ENCODE measurements at regions not wholly inside any gene's neighbourhood (a gene's known extent, or its start where the extent isn't known, plus 50 kb on each side); places are given as distances from the start of the nearest gene placed in this dataset.
A peak's percentile ranks its signal among the peaks of the same experiment; 100 is the strongest.

DNA sequence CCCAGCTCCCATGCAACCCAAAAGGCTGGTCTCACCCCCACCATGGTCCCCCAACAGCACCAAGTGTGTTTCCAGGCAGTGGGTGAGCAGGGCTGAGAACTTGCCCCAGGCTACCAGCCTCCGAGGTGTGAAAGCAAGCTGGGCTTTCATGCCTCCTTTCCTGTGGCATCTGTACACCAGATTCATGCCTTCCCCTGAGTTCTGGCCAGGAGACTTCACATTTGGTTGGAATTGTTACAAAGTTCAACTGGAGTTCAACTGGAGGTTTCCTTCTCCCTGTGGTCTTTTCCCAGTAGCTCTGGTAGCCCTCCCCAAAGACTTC is 77.6 kb upstream of the RAB40AL start:
- Histone ChIP-seq H3K27ac (no peak overlapping the region), H3K4me1 (no peaks in the 10 kb centered on the region), H3K9me3 (no peaks in the 10 kb centered on the region), H3K27me3 (ENCODE audit: insufficient read depth in 3 of 3, low read length in 2 of 3) (no peaks in the 10 kb centered on the region), H3K36me3 (ENCODE audit: insufficient read depth in 1 of 2, low read depth in 1 of 2) (no peaks in the 10 kb centered on the region), H3K4me3 (no peak overlapping the region)
- TF ChIP-seq, protein P1, sequence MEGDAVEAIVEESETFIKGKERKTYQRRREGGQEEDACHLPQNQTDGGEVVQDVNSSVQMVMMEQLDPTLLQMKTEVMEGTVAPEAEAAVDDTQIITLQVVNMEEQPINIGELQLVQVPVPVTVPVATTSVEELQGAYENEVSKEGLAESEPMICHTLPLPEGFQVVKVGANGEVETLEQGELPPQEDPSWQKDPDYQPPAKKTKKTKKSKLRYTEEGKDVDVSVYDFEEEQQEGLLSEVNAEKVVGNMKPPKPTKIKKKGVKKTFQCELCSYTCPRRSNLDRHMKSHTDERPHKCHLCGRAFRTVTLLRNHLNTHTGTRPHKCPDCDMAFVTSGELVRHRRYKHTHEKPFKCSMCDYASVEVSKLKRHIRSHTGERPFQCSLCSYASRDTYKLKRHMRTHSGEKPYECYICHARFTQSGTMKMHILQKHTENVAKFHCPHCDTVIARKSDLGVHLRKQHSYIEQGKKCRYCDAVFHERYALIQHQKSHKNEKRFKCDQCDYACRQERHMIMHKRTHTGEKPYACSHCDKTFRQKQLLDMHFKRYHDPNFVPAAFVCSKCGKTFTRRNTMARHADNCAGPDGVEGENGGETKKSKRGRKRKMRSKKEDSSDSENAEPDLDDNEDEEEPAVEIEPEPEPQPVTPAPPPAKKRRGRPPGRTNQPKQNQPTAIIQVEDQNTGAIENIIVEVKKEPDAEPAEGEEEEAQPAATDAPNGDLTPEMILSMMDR (IDR thresholded peaks at IDR 0.05), result no peak
- no peak for ATAC-seq
- DNase-seq, result no peak
- 50 to 95% methylated on average over 1 of the region's 1 CpG; no CpG with 5 or more reads in 1 of the 3 donors for WGBS, 3 donors
- intact Hi-C loops (cut with DNase I), result no loop called here

DNA sequence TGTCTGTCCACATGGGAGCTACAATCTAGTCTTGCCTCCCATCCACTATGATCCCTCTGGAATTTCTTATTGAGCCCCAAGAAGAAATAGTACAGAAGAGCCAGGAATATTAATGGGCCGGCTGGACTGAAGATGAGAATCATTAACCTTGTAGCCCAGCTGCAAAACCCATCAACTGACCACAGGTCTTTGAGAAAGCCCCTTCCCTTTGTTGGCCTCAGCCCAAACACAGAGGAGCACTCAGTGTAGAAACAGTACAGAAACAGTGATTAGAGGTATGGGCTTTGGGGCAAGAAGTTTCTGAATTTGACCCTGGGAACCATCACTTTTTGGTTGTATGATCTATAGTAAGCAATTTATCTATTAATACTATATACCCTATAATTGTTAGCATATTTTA is 76.8 kb upstream of the RAB40AL start:
- intact Hi-C loops (cut with DNase I), result no loop called here
- Histone ChIP-seq H3K9me3 (no peaks in the 10 kb centered on the region), H3K4me3 (no peak overlapping the region), H3K27ac (no peak overlapping the region), H3K4me1 (no peaks in the 10 kb centered on the region), H3K36me3 (ENCODE audit: insufficient read depth in 1 of 2, low read depth in 1 of 2) (peaks cover 0 to 3% of the 10 kb centered on the region in 2 donors), H3K27me3 (ENCODE audit: insufficient read depth in 3 of 3, low read length in 2 of 3) (no peaks in the 10 kb centered on the region)
- WGBS, 3 donors, result 65 to 80% (median 79%) methylated on average over 1 of the region's 1 CpG
- TF ChIP-seq, protein P1 (IDR thresholded peaks at IDR 0.05), result no peak
- ATAC-seq, result no peak
- DNase-seq, result no peak

DNA sequence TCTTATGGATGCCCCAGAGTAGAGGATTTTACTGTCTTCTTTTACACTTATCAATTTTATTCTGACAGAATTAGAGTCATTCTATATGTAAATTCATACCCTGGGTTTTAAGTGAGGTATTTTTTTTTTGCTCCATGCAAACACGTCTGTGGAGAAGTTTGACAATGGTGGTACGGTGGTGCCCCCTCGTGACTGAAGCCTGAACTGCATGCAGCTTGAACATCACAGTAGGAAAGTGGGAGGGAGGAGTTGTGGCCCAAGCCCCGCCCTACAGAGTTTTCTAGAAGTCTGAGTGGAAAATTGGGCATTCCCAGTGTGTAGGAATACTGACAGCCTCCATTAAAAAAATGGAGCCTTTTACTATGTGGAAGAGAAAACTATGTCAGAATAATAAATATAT is 73.3 kb upstream of the RAB40AL start:
- H3K27me3 ChIP-seq (ENCODE audit: insufficient read depth in 3 of 3, low read length in 2 of 3), result no peaks in the 10 kb centered on the region
- H3K4me1 ChIP-seq, result no peaks in the 10 kb centered on the region
- H3K9me3 ChIP-seq, result no peaks in the 10 kb centered on the region
- H3K27ac ChIP-seq, result no peak overlapping the region
- DNase-seq (peak; percentile 79 to 86), ATAC-seq (peak; percentile 67 to 87 (median 82))
- no peak overlapping the region for H3K4me3 ChIP-seq
- TF ChIP-seq, protein P1 (IDR thresholded peaks at IDR 0.05), result peak; percentile 87
- WGBS, 3 donors, result 4 to 8% (median 6%) methylated on average over 4 of the region's 4 CpGs
- intact Hi-C loops (cut with DNase I), result no loop called here
- H3K36me3 ChIP-seq (ENCODE audit: insufficient read depth in 1 of 2, low read depth in 1 of 2), result peaks cover 0 to 14% of the 10 kb centered on the region in 2 donors

DNA sequence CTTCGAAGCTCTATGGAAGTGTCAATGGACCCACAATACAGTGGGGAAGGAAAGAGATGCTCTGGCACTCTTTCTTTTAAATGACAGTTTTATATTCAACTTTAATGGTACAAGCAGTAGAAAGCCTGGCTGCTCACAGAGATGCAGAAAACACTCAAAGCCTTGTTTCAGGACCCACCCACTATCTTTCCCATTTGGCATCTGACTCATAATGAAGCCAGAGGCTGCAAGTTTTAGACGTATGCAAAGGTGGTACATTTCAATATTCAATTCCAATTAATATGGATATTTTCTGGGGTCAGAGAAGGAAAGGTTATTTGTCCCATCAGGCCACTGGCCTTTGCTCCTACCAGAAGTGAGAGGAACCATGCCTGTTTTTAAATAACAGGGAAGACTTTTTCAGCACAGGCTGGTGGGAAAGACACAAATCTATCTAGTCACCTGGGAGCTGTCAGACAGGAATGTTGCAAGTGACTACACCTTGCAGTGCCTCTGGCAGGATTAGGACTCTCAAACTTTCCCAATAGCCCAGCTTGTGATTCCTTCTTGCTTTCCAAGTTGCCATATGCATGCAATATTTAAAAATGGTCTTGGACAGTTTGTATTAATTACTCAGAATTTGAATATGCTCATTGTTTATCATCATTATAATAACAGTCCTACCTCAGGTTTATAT is 70.0 kb upstream of the RAB40AL start:
- TF ChIP-seq, protein P1 (IDR thresholded peaks at IDR 0.05), result no peak
- DNase-seq (no peak), ATAC-seq (no peak)
- H3K4me1 ChIP-seq, result no peaks in the 10 kb centered on the region
- WGBS, 3 donors, result 61 to 95% (median 88%) methylated on average over 2 of the region's 2 CpGs
- intact Hi-C loops (cut with DNase I), result no loop called here
- no peaks in the 10 kb centered on the region for H3K27me3 ChIP-seq (ENCODE audit: insufficient read depth in 3 of 3, low read length in 2 of 3)
- no peak overlapping the region for H3K27ac ChIP-seq
- H3K4me3 ChIP-seq, result no peak overlapping the region
- H3K9me3 ChIP-seq, result no peaks in the 10 kb centered on the region
- H3K36me3 ChIP-seq (ENCODE audit: insufficient read depth in 1 of 2, low read depth in 1 of 2), result peaks cover 0 to 14% of the 10 kb centered on the region in 2 donors

DNA sequence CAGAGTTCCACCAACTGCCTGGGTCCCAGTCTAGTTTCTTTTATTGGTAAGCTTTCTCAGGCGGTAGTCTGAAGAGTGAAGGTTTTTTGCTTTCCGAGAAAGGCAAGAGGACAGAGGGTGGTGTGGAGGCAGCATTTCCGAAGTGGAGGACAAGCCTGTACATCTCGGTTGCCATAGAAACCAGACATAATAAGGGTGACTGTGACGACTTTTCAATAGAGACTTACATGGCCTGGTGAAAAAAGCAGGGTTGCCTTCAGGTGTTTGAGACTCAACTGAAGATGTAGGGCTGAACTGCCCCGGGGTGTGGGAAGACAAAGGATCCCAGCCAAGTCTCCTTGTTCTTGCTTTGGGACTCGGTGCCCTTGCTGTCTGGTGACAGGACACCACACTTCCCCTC is 53.6 kb upstream of the RAB40AL start:
- no peaks in the 10 kb centered on the region for H3K36me3 ChIP-seq (ENCODE audit: insufficient read depth in 1 of 2, low read depth in 1 of 2)
- no peak overlapping the region for H3K4me3 ChIP-seq
- no peak overlapping the region for H3K27ac ChIP-seq
- intact Hi-C loops (cut with DNase I), result no loop called here
- DNase-seq, result no peak
- 75 to 92% (median 85%) methylated on average over 7 of the region's 7 CpGs for WGBS, 3 donors
- no peak for ATAC-seq
- no peaks in the 10 kb centered on the region for H3K9me3 ChIP-seq
- TF ChIP-seq, protein P1 (IDR thresholded peaks at IDR 0.05), result no peak
- no peaks in the 10 kb centered on the region for H3K27me3 ChIP-seq (ENCODE audit: insufficient read depth in 3 of 3, low read length in 2 of 3)
- no peaks in the 10 kb centered on the region for H3K4me1 ChIP-seq
